Tibial artery (tissue), 4 donors: ENCODE measurements at regions not wholly inside any gene's neighbourhood (a gene's known extent, or its start where the extent isn't known, plus 50 kb on each side); places are given as distances from the start of the nearest gene placed in this dataset.
"Not testable (repeated sequence)": the region's sequence is repeated elsewhere in the genome, so short reads cannot be mapped to it uniquely, and the experiment has no call there.

ENCODE experiments used
- DNase-seq, 2 donors: peaks; one replicate each; pipeline ENCODE4 v3.0.0-alpha.2; 2019
- H3K27ac ChIP-seq, 2 donors: fragments of 200-600 bp; sonication (generic) in 1 of 2; 1 replicate in 1 of 2; 2 replicates in 1 of 2; pipeline ENCODE4 v1.5.1; 2018 to 2019; ENCODE audit warnings: mild to moderate bottlenecking in 1 of 2
- H3K27me3 ChIP-seq, 2 donors: fragments of 200-600 bp; sonication (generic) in 1 of 2; one replicate each; pipeline versions ENCODE4 v1.5.1 to v1.6.0; 2016 to 2019
- H3K36me3 ChIP-seq, 3 donors: fragments of 200-600 bp; sonication (generic) in 2 of 3; one replicate each; pipeline ENCODE4 v1.5.1; 2016 to 2019; ENCODE audit warnings: mild to moderate bottlenecking in 2 of 3
- H3K4me1 ChIP-seq, 4 donors: fragments of 200-600 bp; sonication (generic) in 2 of 4; 1 replicate in 3 of 4; 2 replicates in 1 of 4; pipeline ENCODE4 v1.5.1; 2016 to 2019
- H3K4me3 ChIP-seq, 2 donors: fragments of 200-600 bp; sonication (generic) in 1 of 2; 1 replicate in 1 of 2; 2 replicates in 1 of 2; pipeline ENCODE4 v1.5.1; 2018 to 2019; ENCODE audit warnings: mild to moderate bottlenecking in 2 of 2
- H3K9me3 ChIP-seq, 3 donors: fragments of 200-600 bp; sonication (generic) in 1 of 3; one replicate each; pipeline ENCODE4 v1.5.1; 2016 to 2019
- intact Hi-C: fragments of 100-400 bp; cut with DNase I; formaldehyde crosslinking; loops from one replicate; pipeline ENCODE4 v1.15.0; 2023; ENCODE audit warnings: low total_unique reads

- intact Hi-C loops, H3K27ac ChIP-seq, H3K9me3 ChIP-seq, H3K27me3 ChIP-seq, H3K4me3 ChIP-seq, H3K36me3 ChIP-seq, H3K4me1 ChIP-seq: not testable (repeated sequence)
- peak in 1 of 2 donors; percentile 54 for DNase-seq
Observed at GRCh38 chr16:22572331-22573224, 61.9 kb downstream of the NPIPB5 start.

- H3K4me3 ChIP-seq, H3K27me3 ChIP-seq, H3K36me3 ChIP-seq, H3K4me1 ChIP-seq, H3K9me3 ChIP-seq, intact Hi-C loops, H3K27ac ChIP-seq, DNase-seq: not testable (repeated sequence)
Observed at GRCh38 chr16:22573225-22573530, 62.5 kb downstream of the NPIPB5 start.

GRCh38 chr16:22576506-22576905 lies 65.8 kb downstream of the NPIPB5 start:
- H3K9me3 ChIP-seq, H3K4me3 ChIP-seq, H3K27ac ChIP-seq, H3K4me1 ChIP-seq, DNase-seq, H3K27me3 ChIP-seq, intact Hi-C loops, H3K36me3 ChIP-seq: not testable (repeated sequence)

GRCh38 chr16:22583195-22583594 lies 72.5 kb downstream of the NPIPB5 start:
- intact Hi-C loops, H3K27ac ChIP-seq, H3K27me3 ChIP-seq, H3K36me3 ChIP-seq, H3K4me3 ChIP-seq, DNase-seq, H3K4me1 ChIP-seq, H3K9me3 ChIP-seq: not testable (repeated sequence)

GRCh38 chr16:22584459-22584858 lies 73.8 kb downstream of the NPIPB5 start:
- H3K27ac ChIP-seq, H3K36me3 ChIP-seq, H3K27me3 ChIP-seq, H3K4me1 ChIP-seq, DNase-seq, H3K4me3 ChIP-seq, H3K9me3 ChIP-seq, intact Hi-C loops: not testable (repeated sequence)

- H3K27me3 ChIP-seq, H3K36me3 ChIP-seq, intact Hi-C loops, H3K27ac ChIP-seq, H3K9me3 ChIP-seq, H3K4me1 ChIP-seq, H3K4me3 ChIP-seq, DNase-seq: not testable (repeated sequence)
Observed at GRCh38 chr16:22584941-22585340, 74.2 kb downstream of the NPIPB5 start.

- intact Hi-C loops, H3K27ac ChIP-seq, H3K27me3 ChIP-seq, H3K4me3 ChIP-seq, H3K36me3 ChIP-seq, DNase-seq, H3K9me3 ChIP-seq, H3K4me1 ChIP-seq: not testable (repeated sequence)
Observed at GRCh38 chr16:22585431-22585830, 74.7 kb downstream of the NPIPB5 start.

GRCh38 chr16:22586732-22587131 lies 76.0 kb downstream of the NPIPB5 start:
- DNase-seq, H3K27ac ChIP-seq, H3K27me3 ChIP-seq, intact Hi-C loops, H3K36me3 ChIP-seq, H3K4me1 ChIP-seq, H3K9me3 ChIP-seq, H3K4me3 ChIP-seq: not testable (repeated sequence)

GRCh38 chr16:22589757-22590156 lies 79.1 kb downstream of the NPIPB5 start:
- H3K36me3 ChIP-seq, H3K4me3 ChIP-seq, DNase-seq, H3K9me3 ChIP-seq, H3K27ac ChIP-seq, H3K4me1 ChIP-seq, H3K27me3 ChIP-seq, intact Hi-C loops: not testable (repeated sequence)

- intact Hi-C loops, H3K27me3 ChIP-seq, H3K27ac ChIP-seq, DNase-seq, H3K36me3 ChIP-seq, H3K4me1 ChIP-seq, H3K4me3 ChIP-seq, H3K9me3 ChIP-seq: not testable (repeated sequence)
Observed at GRCh38 chr16:22596445-22597045, 85.9 kb downstream of the NPIPB5 start.

GRCh38 chr16:22603744-22604143 lies 93.1 kb downstream of the NPIPB5 start:
- H3K4me3 ChIP-seq, H3K27ac ChIP-seq, H3K9me3 ChIP-seq, DNase-seq, H3K4me1 ChIP-seq, H3K36me3 ChIP-seq, intact Hi-C loops, H3K27me3 ChIP-seq: not testable (repeated sequence)

- H3K36me3 ChIP-seq, H3K9me3 ChIP-seq, H3K4me1 ChIP-seq, H3K4me3 ChIP-seq, DNase-seq, H3K27me3 ChIP-seq, H3K27ac ChIP-seq, intact Hi-C loops: not testable (repeated sequence)
Observed at GRCh38 chr16:22606619-22607018, 95.9 kb downstream of the NPIPB5 start.

- H3K27me3 ChIP-seq, H3K36me3 ChIP-seq, H3K4me1 ChIP-seq, H3K27ac ChIP-seq, H3K4me3 ChIP-seq, DNase-seq, intact Hi-C loops, H3K9me3 ChIP-seq: not testable (repeated sequence)
Observed at GRCh38 chr16:22609798-22610197, 99.1 kb downstream of the NPIPB5 start.

GRCh38 chr16:22611128-22611527 lies 100.4 kb downstream of the NPIPB5 start:
- H3K4me3 ChIP-seq, H3K4me1 ChIP-seq, DNase-seq, intact Hi-C loops, H3K27me3 ChIP-seq, H3K36me3 ChIP-seq, H3K9me3 ChIP-seq, H3K27ac ChIP-seq: not testable (repeated sequence)
